ENCODE measurements at regions not wholly inside any gene's neighbourhood (a gene's known extent, or its start where the extent isn't known, plus 50 kb on each side); places are given as distances from the start of the nearest gene placed in this dataset.

GRCh38 chr18:76553715-76554546 lies 58.9 kb upstream of the ZNF516 start:
- POLR2A ChIA-PET = no interaction called here
- CTCF ChIA-PET = no interaction called here
- DNase-seq (ENCODE audit: extremely low spot score) = no peak
- TF ChIP-seq SP1 (IDR thresholded peaks at IDR 0.05) (no peak), ARNT (IDR thresholded peaks at IDR 0.05) (no peak), L3MBTL2 (conservative IDR thresholded peaks at IDR 0.05) (no peak), TARDBP (IDR thresholded peaks at IDR 0.05) (no peak), FOXA1 (IDR thresholded peaks at IDR 0.05) (no peak), ZNF384 (IDR thresholded peaks at IDR 0.05) (no peak), FOXK2 (IDR thresholded peaks at IDR 0.05) (no peak), SUZ12 (IDR thresholded peaks at IDR 0.05) (no peak), HDGF (IDR thresholded peaks at IDR 0.05; ENCODE audit: borderline replicate concordance) (no peak), ELF4 (IDR thresholded peaks at IDR 0.05) (no peak), BHLHE40 (IDR thresholded peaks at IDR 0.05; ENCODE audit: borderline replicate concordance) (no peak)

- no peak for DNase-seq (ENCODE audit: extremely low spot score)
- ChIA-PET POLR2A (no interaction called here), CTCF (no interaction called here)
- no peak for TF ChIP-seq PKNOX1 (IDR thresholded peaks at IDR 0.05)
- no peak for TF ChIP-seq SUZ12 (IDR thresholded peaks at IDR 0.05)
- no peak for TF ChIP-seq FOXK2 (IDR thresholded peaks at IDR 0.05)
- TF ChIP-seq NFRKB (IDR thresholded peaks at IDR 0.05) = no peak
- no peak for TF ChIP-seq ZNF384 (IDR thresholded peaks at IDR 0.05)
- TF ChIP-seq CTBP1 (IDR thresholded peaks at IDR 0.05; ENCODE audit: borderline replicate concordance) = no peak
- no peak for TF ChIP-seq ARNT (IDR thresholded peaks at IDR 0.05)
- TF ChIP-seq FOXM1 (IDR thresholded peaks at IDR 0.05; ENCODE audit: borderline replicate concordance) = no peak
- no peak for TF ChIP-seq ELF4 (IDR thresholded peaks at IDR 0.05)
- TF ChIP-seq FOXA1 (IDR thresholded peaks at IDR 0.05) = no peak
- TF ChIP-seq BHLHE40 (IDR thresholded peaks at IDR 0.05; ENCODE audit: borderline replicate concordance) = no peak
- no peak for TF ChIP-seq LEF1 (IDR thresholded peaks at IDR 0.05; ENCODE audit: borderline replicate concordance)
Observed at GRCh38 chr18:76548541-76548940, 53.5 kb upstream of the ZNF516 start.

GRCh38 chr18:76547296-76547695 lies 52.3 kb upstream of the ZNF516 start:
- DNase-seq (ENCODE audit: extremely low spot score) = no peak

GRCh38 chr18:76546436-76546835 lies 51.4 kb upstream of the ZNF516 start:
- DNase-seq (ENCODE audit: extremely low spot score) = no peak
- POLR2A ChIA-PET = interaction anchor here (0.6 kb wide), 1 partner anchor 146 kb away, joined by 4 read pairs; no protein-coding TSS in a partner anchor
- CTCF ChIA-PET = no interaction called here
- TF ChIP-seq BHLHE40 (IDR thresholded peaks at IDR 0.05; ENCODE audit: borderline replicate concordance) = no peak
- TF ChIP-seq FOXM1 (IDR thresholded peaks at IDR 0.05; ENCODE audit: borderline replicate concordance) = no peak
- no peak for TF ChIP-seq FOXA1 (IDR thresholded peaks at IDR 0.05)
- TF ChIP-seq ELF4 (IDR thresholded peaks at IDR 0.05) = no peak
- no peak for TF ChIP-seq FOXK2 (IDR thresholded peaks at IDR 0.05)
- TF ChIP-seq SUZ12 (IDR thresholded peaks at IDR 0.05) = no peak
- TF ChIP-seq NFRKB (IDR thresholded peaks at IDR 0.05) = no peak
- TF ChIP-seq TARDBP (IDR thresholded peaks at IDR 0.05) = no peak
- TF ChIP-seq PKNOX1 (IDR thresholded peaks at IDR 0.05) = no peak
- no peak for TF ChIP-seq HDGF (IDR thresholded peaks at IDR 0.05; ENCODE audit: borderline replicate concordance)
- TF ChIP-seq ZNF384 (IDR thresholded peaks at IDR 0.05) = no peak

More at GRCh38 chr18:76547296-76547695, 52.3 kb upstream of the ZNF516 start:
- POLR2A ChIA-PET = no interaction called here
- TF ChIP-seq LEF1 (IDR thresholded peaks at IDR 0.05; ENCODE audit: borderline replicate concordance) (no peak), FOXA1 (IDR thresholded peaks at IDR 0.05) (no peak), ELF4 (IDR thresholded peaks at IDR 0.05) (no peak), L3MBTL2 (conservative IDR thresholded peaks at IDR 0.05) (no peak), TARDBP (IDR thresholded peaks at IDR 0.05) (no peak)
- CTCF ChIA-PET = interaction anchor here (0.6 kb wide), 1 partner anchor 41 kb away, joined by 3 read pairs; no protein-coding TSS in a partner anchor

- TF ChIP-seq SUZ12 (IDR thresholded peaks at IDR 0.05) (no peak), TARDBP (IDR thresholded peaks at IDR 0.05) (no peak), NFRKB (IDR thresholded peaks at IDR 0.05) (no peak), CTBP1 (IDR thresholded peaks at IDR 0.05; ENCODE audit: borderline replicate concordance) (no peak), FOXA1 (IDR thresholded peaks at IDR 0.05) (no peak), ELF4 (IDR thresholded peaks at IDR 0.05) (no peak), ZNF384 (IDR thresholded peaks at IDR 0.05) (no peak)
- CTCF ChIA-PET = no interaction called here
- POLR2A ChIA-PET = no interaction called here
- DNase-seq (ENCODE audit: extremely low spot score) = no peak
Observed at GRCh38 chr18:76546088-76546435, 51.0 kb upstream of the ZNF516 start.

GRCh38 chr18:76545433-76546087 lies 50.5 kb upstream of the ZNF516 start:
- CTCF ChIA-PET = no interaction called here
- no peak for TF ChIP-seq HDGF (IDR thresholded peaks at IDR 0.05; ENCODE audit: borderline replicate concordance)
- TF ChIP-seq ZNF384 (IDR thresholded peaks at IDR 0.05) = no peak
- no peak for TF ChIP-seq ARNT (IDR thresholded peaks at IDR 0.05)
- TF ChIP-seq FOXM1 (IDR thresholded peaks at IDR 0.05; ENCODE audit: borderline replicate concordance) = no peak
- TF ChIP-seq L3MBTL2 (conservative IDR thresholded peaks at IDR 0.05) = no peak
- no peak for TF ChIP-seq TARDBP (IDR thresholded peaks at IDR 0.05)
- TF ChIP-seq PKNOX1 (IDR thresholded peaks at IDR 0.05) = no peak
- no peak for TF ChIP-seq ELF4 (IDR thresholded peaks at IDR 0.05)
- no peak for TF ChIP-seq NFRKB (IDR thresholded peaks at IDR 0.05)
- no peak for TF ChIP-seq FOXA1 (IDR thresholded peaks at IDR 0.05)
- TF ChIP-seq BHLHE40 (IDR thresholded peaks at IDR 0.05; ENCODE audit: borderline replicate concordance) = no peak
- TF ChIP-seq SUZ12 (IDR thresholded peaks at IDR 0.05) = no peak
- TF ChIP-seq LEF1 (IDR thresholded peaks at IDR 0.05; ENCODE audit: borderline replicate concordance) = no peak
- no peak for TF ChIP-seq FOXK2 (IDR thresholded peaks at IDR 0.05)
- POLR2A ChIA-PET = no interaction called here
- DNase-seq (ENCODE audit: extremely low spot score) = no peak
